HG03378 (cell line): ENCODE measurements at regions not wholly inside any gene's neighbourhood (a gene's known extent, or its start where the extent isn't known, plus 50 kb on each side); places are given as distances from the start of the nearest gene placed in this dataset.

ENCODE experiments used
- ATAC-seq: cut with Tn5 transposase; IDR thresholded peaks from one replicate; pipeline ENCODE4 v1.9.1; 2021; ENCODE audit warnings: mild to moderate bottlenecking, moderate library complexity; ENCODE audit not compliant: unreplicated experiment

DNA sequence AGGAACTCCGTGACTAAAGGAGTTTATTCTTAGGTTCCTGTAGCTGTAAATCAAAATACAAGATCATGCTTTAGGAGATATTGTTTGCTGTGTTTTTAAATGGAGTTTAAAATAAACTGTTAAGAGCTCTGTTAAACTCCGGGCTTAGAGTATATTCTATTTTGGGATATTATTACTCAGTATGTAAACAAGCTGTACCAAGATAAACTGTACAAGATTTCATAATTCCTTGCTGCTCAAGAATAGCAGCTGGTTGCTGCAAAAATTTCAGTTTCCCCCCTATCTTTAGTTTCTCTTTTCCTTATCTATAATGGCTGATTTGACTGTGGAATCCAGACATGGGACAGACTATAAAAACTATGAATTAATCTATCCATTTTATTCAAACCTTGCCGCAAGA, 215.7 kb downstream of the HTR7 start:
- no peak for ATAC-seq

DNA sequence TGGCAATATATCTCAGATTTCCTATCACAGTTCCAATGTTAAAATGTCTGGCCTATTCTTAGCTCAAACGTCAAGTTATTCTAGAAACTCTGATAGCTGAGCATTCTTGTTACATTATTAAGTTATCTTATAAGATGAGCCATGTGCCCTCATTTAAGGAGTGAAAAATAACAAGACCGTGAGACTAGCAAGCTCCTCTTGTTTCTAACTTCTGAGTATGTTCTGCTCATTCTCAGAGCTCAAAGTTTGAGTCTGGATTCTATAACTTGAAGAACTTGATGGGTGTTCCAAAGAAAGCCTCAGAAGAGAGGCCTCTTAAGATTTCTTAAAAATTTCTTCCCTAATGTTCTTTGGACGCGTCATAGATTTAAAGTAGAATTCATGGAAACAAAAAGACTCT, 215.2 kb downstream of the HTR7 start:
- no peak for ATAC-seq

DNA sequence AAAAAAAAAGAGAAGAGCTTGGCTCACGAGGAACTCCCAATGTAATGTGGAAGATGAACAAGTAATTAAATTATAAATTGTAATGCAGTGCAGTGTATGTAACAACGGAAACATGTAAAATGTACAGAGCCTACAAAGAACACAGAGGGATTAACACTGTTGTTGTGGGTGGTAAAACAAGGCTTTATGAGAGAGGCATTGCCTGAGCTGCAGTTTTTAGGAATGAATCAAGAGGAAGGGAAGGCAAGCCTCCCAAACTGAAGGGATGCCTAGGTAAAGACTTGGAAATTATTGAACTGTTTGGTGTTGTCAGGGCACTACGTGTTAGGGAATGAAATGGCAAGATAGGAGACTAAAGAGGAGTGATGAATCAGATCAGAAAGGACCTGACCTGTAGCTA, 213.7 kb downstream of the HTR7 start:
- ATAC-seq: no peak

DNA sequence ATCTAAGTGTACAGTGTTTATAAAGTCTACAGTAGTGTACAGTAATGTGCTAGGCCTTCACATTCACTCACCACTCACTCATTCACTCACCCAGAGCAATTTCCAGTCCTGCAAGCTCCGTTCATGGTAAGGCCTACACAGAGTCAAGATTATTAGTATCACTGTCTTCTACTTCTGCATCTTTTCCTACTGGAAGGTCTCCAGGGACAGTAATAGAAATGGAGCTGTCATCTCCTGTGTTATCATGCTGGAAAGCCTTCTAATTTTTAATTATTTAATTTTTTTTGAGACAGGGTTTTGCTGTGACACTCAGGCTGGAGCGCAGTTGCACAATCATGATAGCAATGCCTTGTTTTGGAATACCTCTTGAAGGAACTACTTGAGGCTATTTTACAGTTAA, 207.0 kb downstream of the HTR7 start:
- no peak for ATAC-seq

DNA sequence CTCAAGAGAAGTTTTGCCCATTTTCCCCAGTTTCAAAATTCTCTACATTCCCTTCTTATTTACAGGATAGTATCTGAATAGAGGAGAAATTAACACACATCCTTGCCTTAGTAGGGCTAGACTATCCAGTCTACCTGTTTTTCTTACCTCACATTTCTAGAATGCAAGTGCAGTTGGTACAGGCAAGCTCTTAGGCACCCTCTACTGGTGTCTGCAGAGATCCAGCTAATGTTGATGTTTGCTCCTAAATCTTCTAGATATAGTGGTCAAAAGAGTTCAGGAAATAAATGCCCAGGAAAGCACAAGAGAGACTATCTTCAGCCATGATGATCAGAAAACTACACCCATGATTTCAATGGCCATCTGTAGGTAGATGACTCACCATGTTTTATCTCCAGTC, 205.3 kb downstream of the HTR7 start:
- no peak for ATAC-seq

DNA sequence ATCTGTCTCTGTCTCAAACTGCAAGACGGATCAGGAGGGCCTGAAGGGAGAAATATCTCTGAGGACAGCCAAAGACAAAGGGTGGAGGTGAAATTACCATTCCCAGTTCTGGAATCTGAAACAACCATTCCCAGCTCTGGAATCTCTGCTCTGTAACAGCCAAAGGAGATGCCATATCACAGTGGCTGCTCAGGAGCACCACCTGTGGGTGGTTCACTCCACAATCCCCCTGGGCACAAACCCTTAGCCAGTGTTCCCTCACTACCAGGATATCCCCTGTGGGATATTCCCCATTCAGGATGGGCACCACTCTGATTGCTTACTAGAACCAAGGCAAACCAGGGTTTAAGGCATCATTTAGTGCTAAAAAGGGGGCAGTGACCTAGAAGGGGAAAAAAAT, 199.0 kb downstream of the HTR7 start:
- ATAC-seq: no peak

DNA sequence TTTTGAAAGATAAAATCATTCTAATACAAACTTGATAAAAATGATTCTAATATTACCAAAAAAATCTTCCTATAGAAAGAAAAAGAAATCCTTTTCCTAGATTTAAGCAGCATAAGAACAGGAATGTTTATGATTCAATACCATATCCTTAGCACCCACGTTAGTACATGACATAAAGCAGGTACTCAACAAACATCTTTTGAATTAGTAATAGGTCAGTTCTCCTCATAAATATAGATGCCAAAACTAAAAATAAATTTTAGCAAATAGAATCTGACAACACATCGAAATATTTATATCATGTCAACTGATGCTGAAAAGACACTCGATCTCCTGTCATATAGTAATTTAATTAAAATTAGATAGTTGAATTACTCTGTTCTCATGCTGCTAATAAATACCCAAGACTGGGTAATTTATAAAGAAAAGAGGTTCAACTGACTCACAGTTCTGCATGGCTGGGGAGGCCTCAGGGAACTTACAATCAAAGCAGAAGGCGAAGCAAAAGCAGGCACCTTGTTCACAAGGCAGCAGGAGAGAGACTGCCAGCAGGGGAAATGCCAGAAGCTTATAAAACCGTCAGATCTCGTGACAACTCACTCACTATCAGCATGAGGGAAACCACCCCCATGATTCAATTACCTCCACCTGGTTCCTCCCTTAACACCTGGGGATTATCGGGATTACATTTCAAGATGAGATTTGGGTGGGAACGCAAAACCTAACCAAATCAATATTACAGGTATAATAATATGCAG, 191.8 kb downstream of the HTR7 start:
- no peak for ATAC-seq

DNA sequence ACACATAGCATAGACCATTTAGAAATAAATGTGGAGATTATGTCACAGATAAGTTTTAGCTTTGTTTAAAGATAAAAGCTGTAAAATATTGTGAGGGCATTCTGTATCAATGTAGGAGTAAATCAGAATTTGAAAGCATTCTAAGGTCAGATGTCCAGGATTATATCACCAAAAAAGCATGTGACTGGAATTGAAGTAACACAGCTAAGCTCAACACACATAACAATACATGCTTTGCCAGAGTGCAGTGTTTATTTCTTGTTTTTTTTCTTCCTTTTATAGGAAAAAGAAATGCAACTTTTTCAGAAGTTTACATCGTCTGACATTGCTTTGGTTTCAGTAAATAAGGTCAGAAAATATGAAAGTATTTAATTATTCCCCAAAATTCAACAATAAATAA, 183.4 kb downstream of the HTR7 start:
- no peak for ATAC-seq

DNA sequence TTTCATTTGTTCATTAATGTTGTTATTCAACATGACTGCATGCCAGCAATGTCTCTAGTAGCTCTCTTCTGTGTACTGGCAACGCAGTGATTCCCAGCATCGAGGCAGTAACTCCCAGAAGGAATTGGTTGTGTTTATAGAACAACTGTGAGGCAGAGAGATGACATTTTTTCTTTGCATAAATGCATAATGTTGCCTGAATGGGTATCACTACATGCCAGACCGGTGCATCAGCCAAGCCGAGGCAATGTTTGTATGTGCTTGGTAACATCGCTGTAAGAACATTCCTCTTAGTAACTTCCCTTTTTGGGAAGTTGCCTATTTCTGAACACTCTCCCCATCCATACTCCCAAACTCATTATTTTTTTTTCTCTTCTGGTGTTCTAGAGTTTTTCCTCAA, 182.9 kb downstream of the HTR7 start:
- no peak for ATAC-seq

DNA sequence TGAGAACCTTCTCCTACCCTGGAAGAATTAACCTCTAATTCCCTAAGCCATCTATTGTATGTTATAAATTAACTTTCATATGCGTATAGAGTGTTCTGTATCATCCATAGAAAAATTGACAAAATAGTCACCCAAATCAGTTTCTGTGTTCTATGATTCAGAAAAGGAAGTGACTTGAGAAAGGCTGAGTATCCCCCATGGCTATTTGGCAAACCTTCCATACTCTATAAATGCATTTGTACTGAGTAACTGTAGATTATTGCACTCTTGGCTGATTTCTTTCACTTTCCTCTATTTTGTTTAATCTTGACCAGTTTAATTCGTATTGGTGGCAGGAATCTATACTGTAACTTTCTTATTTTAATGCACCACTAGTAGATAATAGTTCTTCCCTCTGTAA, 182.2 kb downstream of the HTR7 start:
- no peak for ATAC-seq
